ENCODE measurements at regions not wholly inside any gene's neighbourhood (a gene's known extent, or its start where the extent isn't known, plus 50 kb on each side); places are given as distances from the start of the nearest gene placed in this dataset.
"Not testable (repeated sequence)": the region's sequence is repeated elsewhere in the genome, so short reads cannot be mapped to it uniquely, and the experiment has no call there.

GRCh38 chr2:193201583-193201982 is 1006.9 kb upstream of the TMEFF2 start:
- Histone ChIP-seq H3K27me3 (ENCODE audit: control insufficient read depth, insufficient read depth, low read length) (no peaks in the 10 kb centered on the region), H3K9me3 (ENCODE audit: control insufficient read depth, low read depth, low read length) (no peaks in the 10 kb centered on the region), H3K36me3 (ENCODE audit: control insufficient read depth, low read depth, low read length) (no peaks in the 10 kb centered on the region), H3K9ac (ENCODE audit: low read length) (no peak overlapping the region), H3K27ac (ENCODE audit: low read length) (no peak overlapping the region), H3K4me1 (ENCODE audit: control insufficient read depth, low read depth, low read length) (no peaks in the 10 kb centered on the region), H3K4me3 (ENCODE audit: low read length) (no peak overlapping the region)

GRCh38 chr2:193199322-193199721 is 1004.6 kb upstream of the TMEFF2 start:
- Histone ChIP-seq H3K4me1 (ENCODE audit: control insufficient read depth, low read depth, low read length) (no peaks in the 10 kb centered on the region), H3K9ac (ENCODE audit: low read length) (no peak overlapping the region), H3K27me3 (ENCODE audit: control insufficient read depth, insufficient read depth, low read length) (no peaks in the 10 kb centered on the region), H3K36me3 (ENCODE audit: control insufficient read depth, low read depth, low read length) (no peaks in the 10 kb centered on the region), H3K4me3 (ENCODE audit: low read length) (no peak overlapping the region), H3K27ac (ENCODE audit: low read length) (no peak overlapping the region), H3K9me3 (ENCODE audit: control insufficient read depth, low read depth, low read length) (no peaks in the 10 kb centered on the region)

- H3K9ac ChIP-seq (ENCODE audit: low read length): no peak overlapping the region
- no peaks in the 10 kb centered on the region for H3K36me3 ChIP-seq (ENCODE audit: control insufficient read depth, low read depth, low read length)
- no peaks in the 10 kb centered on the region for H3K27me3 ChIP-seq (ENCODE audit: control insufficient read depth, insufficient read depth, low read length)
- no peaks in the 10 kb centered on the region for H3K9me3 ChIP-seq (ENCODE audit: control insufficient read depth, low read depth, low read length)
- peaks cover 3% of the 10 kb centered on the region for H3K4me1 ChIP-seq (ENCODE audit: control insufficient read depth, low read depth, low read length)
- H3K27ac ChIP-seq (ENCODE audit: low read length): no peak overlapping the region
- H3K4me3 ChIP-seq (ENCODE audit: low read length): no peak overlapping the region
Measured at GRCh38 chr2:193187816-193188215, 993.1 kb upstream of the TMEFF2 start.

- not testable (repeated sequence) for H3K4me1 ChIP-seq (ENCODE audit: control insufficient read depth, low read depth, low read length); H3K4me3 ChIP-seq (ENCODE audit: low read length); H3K27me3 ChIP-seq (ENCODE audit: control insufficient read depth, insufficient read depth, low read length); H3K36me3 ChIP-seq (ENCODE audit: control insufficient read depth, low read depth, low read length); H3K9me3 ChIP-seq (ENCODE audit: control insufficient read depth, low read depth, low read length); H3K27ac ChIP-seq (ENCODE audit: low read length)
- H3K9ac ChIP-seq (ENCODE audit: low read length): peak overlapping the region; percentile 64
Measured at GRCh38 chr2:193170981-193171380, 976.2 kb upstream of the TMEFF2 start.

GRCh38 chr2:193156480-193156879 is 961.7 kb upstream of the TMEFF2 start:
- Histone ChIP-seq H3K9ac (ENCODE audit: low read length) (no peak overlapping the region), H3K27ac (ENCODE audit: low read length) (no peak overlapping the region), H3K4me1 (ENCODE audit: control insufficient read depth, low read depth, low read length) (no peaks in the 10 kb centered on the region), H3K36me3 (ENCODE audit: control insufficient read depth, low read depth, low read length) (no peaks in the 10 kb centered on the region), H3K27me3 (ENCODE audit: control insufficient read depth, insufficient read depth, low read length) (no peaks in the 10 kb centered on the region), H3K4me3 (ENCODE audit: low read length) (no peak overlapping the region), H3K9me3 (ENCODE audit: control insufficient read depth, low read depth, low read length) (no peaks in the 10 kb centered on the region)

GRCh38 chr2:193154076-193154475 is 959.3 kb upstream of the TMEFF2 start:
- no peak overlapping the region for H3K9ac ChIP-seq (ENCODE audit: low read length)
- H3K9me3 ChIP-seq (ENCODE audit: control insufficient read depth, low read depth, low read length): no peaks in the 10 kb centered on the region
- no peaks in the 10 kb centered on the region for H3K4me1 ChIP-seq (ENCODE audit: control insufficient read depth, low read depth, low read length)
- H3K27ac ChIP-seq (ENCODE audit: low read length): no peak overlapping the region
- no peaks in the 10 kb centered on the region for H3K27me3 ChIP-seq (ENCODE audit: control insufficient read depth, insufficient read depth, low read length)
- no peaks in the 10 kb centered on the region for H3K36me3 ChIP-seq (ENCODE audit: control insufficient read depth, low read depth, low read length)
- no peak overlapping the region for H3K4me3 ChIP-seq (ENCODE audit: low read length)

- no peaks in the 10 kb centered on the region for H3K36me3 ChIP-seq (ENCODE audit: control insufficient read depth, low read depth, low read length)
- H3K27me3 ChIP-seq (ENCODE audit: control insufficient read depth, insufficient read depth, low read length): no peaks in the 10 kb centered on the region
- no peak overlapping the region for H3K4me3 ChIP-seq (ENCODE audit: low read length)
- no peak overlapping the region for H3K9ac ChIP-seq (ENCODE audit: low read length)
- H3K27ac ChIP-seq (ENCODE audit: low read length): no peak overlapping the region
- no peaks in the 10 kb centered on the region for H3K4me1 ChIP-seq (ENCODE audit: control insufficient read depth, low read depth, low read length)
- H3K9me3 ChIP-seq (ENCODE audit: control insufficient read depth, low read depth, low read length): no peaks in the 10 kb centered on the region
Measured at GRCh38 chr2:193153576-193153975, 958.8 kb upstream of the TMEFF2 start.

- H3K36me3 ChIP-seq (ENCODE audit: control insufficient read depth, low read depth, low read length); H3K27ac ChIP-seq (ENCODE audit: low read length); H3K9me3 ChIP-seq (ENCODE audit: control insufficient read depth, low read depth, low read length); H3K4me1 ChIP-seq (ENCODE audit: control insufficient read depth, low read depth, low read length); H3K9ac ChIP-seq (ENCODE audit: low read length); H3K4me3 ChIP-seq (ENCODE audit: low read length); H3K27me3 ChIP-seq (ENCODE audit: control insufficient read depth, insufficient read depth, low read length): not testable (repeated sequence)
Measured at GRCh38 chr2:193142467-193142866, 947.7 kb upstream of the TMEFF2 start.

- Histone ChIP-seq H3K9me3 (ENCODE audit: control insufficient read depth, low read depth, low read length) (no peaks in the 10 kb centered on the region), H3K4me1 (ENCODE audit: control insufficient read depth, low read depth, low read length) (no peaks in the 10 kb centered on the region), H3K27ac (ENCODE audit: low read length) (no peak overlapping the region), H3K4me3 (ENCODE audit: low read length) (no peak overlapping the region), H3K36me3 (ENCODE audit: control insufficient read depth, low read depth, low read length) (no peaks in the 10 kb centered on the region), H3K9ac (ENCODE audit: low read length) (no peak overlapping the region), H3K27me3 (ENCODE audit: control insufficient read depth, insufficient read depth, low read length) (no peaks in the 10 kb centered on the region)
Measured at GRCh38 chr2:193141998-193142397, 947.3 kb upstream of the TMEFF2 start.

- H3K9ac ChIP-seq (ENCODE audit: low read length); H3K27me3 ChIP-seq (ENCODE audit: control insufficient read depth, insufficient read depth, low read length); H3K4me1 ChIP-seq (ENCODE audit: control insufficient read depth, low read depth, low read length); H3K36me3 ChIP-seq (ENCODE audit: control insufficient read depth, low read depth, low read length); H3K9me3 ChIP-seq (ENCODE audit: control insufficient read depth, low read depth, low read length); H3K27ac ChIP-seq (ENCODE audit: low read length); H3K4me3 ChIP-seq (ENCODE audit: low read length): not testable (repeated sequence)
Measured at GRCh38 chr2:193140895-193141294, 946.2 kb upstream of the TMEFF2 start.

GRCh38 chr2:193124815-193125214 is 930.1 kb upstream of the TMEFF2 start:
- no peaks in the 10 kb centered on the region for H3K9me3 ChIP-seq (ENCODE audit: control insufficient read depth, low read depth, low read length)

GRCh38 chr2:193114827-193115226 is 920.1 kb upstream of the TMEFF2 start:
- Histone ChIP-seq H3K4me1 (ENCODE audit: control insufficient read depth, low read depth, low read length) (no peaks in the 10 kb centered on the region), H3K9ac (ENCODE audit: low read length) (no peak overlapping the region), H3K27ac (ENCODE audit: low read length) (no peak overlapping the region), H3K36me3 (ENCODE audit: control insufficient read depth, low read depth, low read length) (no peaks in the 10 kb centered on the region), H3K9me3 (ENCODE audit: control insufficient read depth, low read depth, low read length) (no peaks in the 10 kb centered on the region), H3K27me3 (ENCODE audit: control insufficient read depth, insufficient read depth, low read length) (no peaks in the 10 kb centered on the region), H3K4me3 (ENCODE audit: low read length) (no peak overlapping the region)

More at GRCh38 chr2:193124815-193125214, 930.1 kb upstream of the TMEFF2 start:
- H3K27ac ChIP-seq (ENCODE audit: low read length): no peak overlapping the region
- H3K4me3 ChIP-seq (ENCODE audit: low read length): no peak overlapping the region
- H3K4me1 ChIP-seq (ENCODE audit: control insufficient read depth, low read depth, low read length): no peaks in the 10 kb centered on the region
- H3K36me3 ChIP-seq (ENCODE audit: control insufficient read depth, low read depth, low read length): no peaks in the 10 kb centered on the region
- H3K27me3 ChIP-seq (ENCODE audit: control insufficient read depth, insufficient read depth, low read length): no peaks in the 10 kb centered on the region
- H3K9ac ChIP-seq (ENCODE audit: low read length): no peak overlapping the region
